ENCODE measurements at regions not wholly inside any gene's neighbourhood (a gene's known extent, or its start where the extent isn't known, plus 50 kb on each side); places are given as distances from the start of the nearest gene placed in this dataset.

DNA sequence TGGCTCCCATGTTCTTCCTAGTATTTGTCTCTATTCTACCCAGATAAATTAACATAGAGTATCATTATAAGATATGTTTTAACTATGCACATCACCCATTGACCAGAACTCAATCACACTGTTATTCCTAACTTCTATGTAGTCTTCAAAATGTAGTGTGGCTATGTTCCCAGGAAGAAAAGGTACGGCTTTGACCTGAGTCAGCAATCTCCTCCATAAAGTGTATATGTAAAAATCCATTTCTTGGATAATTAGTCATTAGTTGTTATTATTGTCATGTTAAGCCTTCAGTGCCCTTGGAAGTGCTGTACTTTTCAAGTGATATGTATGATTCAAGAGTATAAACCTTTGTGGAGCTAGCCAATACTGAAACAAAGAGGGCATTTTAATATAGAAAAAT, 444.0 kb upstream of the ZWINT start:
- FAIRE-seq = no peak
- Histone ChIP-seq H3K36me3 (ENCODE audit: control insufficient read depth in 2 of 2, extremely low read depth in 1 of 2, insufficient read depth in 2 of 2, low read length in 2 of 2) (no peaks in the 10 kb centered on the region), H3K79me2 (ENCODE audit: control insufficient read depth, insufficient read depth, low read length) (no peaks in the 10 kb centered on the region), H2AFZ (ENCODE audit: control insufficient read depth, low read length) (no peak overlapping the region), H3K4me3 (ENCODE audit: control insufficient read depth in 2 of 3, extremely low read depth in 1 of 3, insufficient read depth in 2 of 3, low read depth in 1 of 3, low read length in 3 of 3) (no peak overlapping the region), H3K27ac (ENCODE audit: control insufficient read depth, insufficient read depth, low read length) (no peak overlapping the region), H3K27me3 (ENCODE audit: control insufficient read depth, extremely low read depth, insufficient read depth, low read length) (no peaks in the 10 kb centered on the region), H3K9ac (ENCODE audit: control insufficient read depth, extremely low read depth, insufficient read depth, low read length) (no peak overlapping the region), H3K4me2 (ENCODE audit: control insufficient read depth, extremely low read depth, insufficient read depth, low read depth, low read length) (no peak overlapping the region), H3K9me1 (ENCODE audit: control insufficient read depth, extremely low read depth, insufficient read depth, low read length) (no peaks in the 10 kb centered on the region), H3K9me3 (ENCODE audit: control insufficient read depth, low read depth, low read length) (no peaks in the 10 kb centered on the region), H4K20me1 (ENCODE audit: control insufficient read depth, extremely low read depth, insufficient read depth, low read length) (no peaks in the 10 kb centered on the region), H3K4me1 (ENCODE audit: control insufficient read depth, extremely low read depth, insufficient read depth, low read length) (no peaks in the 10 kb centered on the region)
- TF ChIP-seq EZH2 (IDR thresholded peaks at IDR 0.05; ENCODE audit: low read length) = no peak
- TF ChIP-seq, protein P1, sequence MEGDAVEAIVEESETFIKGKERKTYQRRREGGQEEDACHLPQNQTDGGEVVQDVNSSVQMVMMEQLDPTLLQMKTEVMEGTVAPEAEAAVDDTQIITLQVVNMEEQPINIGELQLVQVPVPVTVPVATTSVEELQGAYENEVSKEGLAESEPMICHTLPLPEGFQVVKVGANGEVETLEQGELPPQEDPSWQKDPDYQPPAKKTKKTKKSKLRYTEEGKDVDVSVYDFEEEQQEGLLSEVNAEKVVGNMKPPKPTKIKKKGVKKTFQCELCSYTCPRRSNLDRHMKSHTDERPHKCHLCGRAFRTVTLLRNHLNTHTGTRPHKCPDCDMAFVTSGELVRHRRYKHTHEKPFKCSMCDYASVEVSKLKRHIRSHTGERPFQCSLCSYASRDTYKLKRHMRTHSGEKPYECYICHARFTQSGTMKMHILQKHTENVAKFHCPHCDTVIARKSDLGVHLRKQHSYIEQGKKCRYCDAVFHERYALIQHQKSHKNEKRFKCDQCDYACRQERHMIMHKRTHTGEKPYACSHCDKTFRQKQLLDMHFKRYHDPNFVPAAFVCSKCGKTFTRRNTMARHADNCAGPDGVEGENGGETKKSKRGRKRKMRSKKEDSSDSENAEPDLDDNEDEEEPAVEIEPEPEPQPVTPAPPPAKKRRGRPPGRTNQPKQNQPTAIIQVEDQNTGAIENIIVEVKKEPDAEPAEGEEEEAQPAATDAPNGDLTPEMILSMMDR (optimal IDR thresholded peaks at IDR 0.05 in 1 of 3, IDR thresholded peaks at IDR 0.05 in 1 of 3, conservative IDR thresholded peaks at IDR 0.05 in 1 of 3; ENCODE audit: extremely low read depth in 1 of 3, insufficient read depth in 2 of 3, low read length in 3 of 3) = no peak
- dilution Hi-C loops (cut with MboI; ENCODE audit: extremely low pct_ligation_motif_present, low sequenced_read_pairs) = no loop called here
- DNase-seq (ENCODE audit: low read depth, low spot score) = no peak

DNA sequence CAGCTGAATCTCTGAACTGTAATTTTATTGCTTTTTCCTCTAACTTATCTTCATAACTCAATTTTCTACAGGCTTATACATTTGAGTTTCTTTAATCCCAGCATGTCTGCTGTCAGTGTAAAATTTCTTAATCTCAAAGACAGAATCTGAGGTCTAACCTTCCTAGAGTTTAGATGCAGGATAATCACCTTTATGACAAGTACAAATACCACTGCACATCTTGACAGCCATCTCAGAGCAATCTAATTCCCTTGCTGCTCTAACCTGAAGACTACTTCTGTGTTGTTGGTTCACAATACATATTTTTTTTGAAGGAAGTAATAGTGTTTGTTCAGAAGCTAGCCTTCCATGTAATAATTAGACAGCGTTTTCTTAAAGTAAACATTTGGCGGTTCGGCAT, 424.2 kb upstream of the ZWINT start:
- dilution Hi-C loops (cut with MboI; ENCODE audit: extremely low pct_ligation_motif_present, low sequenced_read_pairs) = no loop called here
- H3K4me3 ChIP-seq (ENCODE audit: control insufficient read depth in 2 of 3, extremely low read depth in 1 of 3, insufficient read depth in 2 of 3, low read depth in 1 of 3, low read length in 3 of 3) = no peak overlapping the region
- H3K36me3 ChIP-seq (ENCODE audit: control insufficient read depth in 2 of 2, extremely low read depth in 1 of 2, insufficient read depth in 2 of 2, low read length in 2 of 2) = no peaks in the 10 kb centered on the region
- H3K27ac ChIP-seq (ENCODE audit: control insufficient read depth, insufficient read depth, low read length) = no peak overlapping the region
- TF ChIP-seq, protein P1 (optimal IDR thresholded peaks at IDR 0.05 in 1 of 3, IDR thresholded peaks at IDR 0.05 in 1 of 3, conservative IDR thresholded peaks at IDR 0.05 in 1 of 3; ENCODE audit: extremely low read depth in 1 of 3, insufficient read depth in 2 of 3, low read length in 3 of 3) = no peak
- TF ChIP-seq EZH2 (IDR thresholded peaks at IDR 0.05; ENCODE audit: low read length) = no peak
- no peak overlapping the region for H3K9ac ChIP-seq (ENCODE audit: control insufficient read depth, extremely low read depth, insufficient read depth, low read length)
- no peaks in the 10 kb centered on the region for H3K4me1 ChIP-seq (ENCODE audit: control insufficient read depth, extremely low read depth, insufficient read depth, low read length)
- FAIRE-seq (no peak), DNase-seq (ENCODE audit: low read depth, low spot score) (no peak)
- no peak overlapping the region for H3K4me2 ChIP-seq (ENCODE audit: control insufficient read depth, extremely low read depth, insufficient read depth, low read depth, low read length)
- no peak overlapping the region for H2AFZ ChIP-seq (ENCODE audit: control insufficient read depth, low read length)
- no peaks in the 10 kb centered on the region for H3K9me3 ChIP-seq (ENCODE audit: control insufficient read depth, low read depth, low read length)
- no peaks in the 10 kb centered on the region for H4K20me1 ChIP-seq (ENCODE audit: control insufficient read depth, extremely low read depth, insufficient read depth, low read length)
- H3K9me1 ChIP-seq (ENCODE audit: control insufficient read depth, extremely low read depth, insufficient read depth, low read length) = no peaks in the 10 kb centered on the region
- H3K79me2 ChIP-seq (ENCODE audit: control insufficient read depth, insufficient read depth, low read length) = no peaks in the 10 kb centered on the region
- no peaks in the 10 kb centered on the region for H3K27me3 ChIP-seq (ENCODE audit: control insufficient read depth, extremely low read depth, insufficient read depth, low read length)

All from keratinocyte (primary cell).